Ishikawa (cell line): ENCODE measurements at regions not wholly inside any gene's neighbourhood (a gene's known extent, or its start where the extent isn't known, plus 50 kb on each side); places are given as distances from the start of the nearest gene placed in this dataset.

Source experiments
- EGR1 ChIP-seq: IDR thresholded peaks from 2 replicates; pipeline ENCODE4 v1.6.1; 2012
- EP300 ChIP-seq: IDR thresholded peaks from 2 replicates; pipeline ENCODE4 v1.6.1; 2012; ENCODE audit warnings: borderline replicate concordance
- FOXM1 ChIP-seq: IDR thresholded peaks from 2 replicates; pipeline ENCODE4 v1.6.1; 2012; ENCODE audit warnings: low read depth, borderline replicate concordance
- RAD21 ChIP-seq: IDR thresholded peaks from 2 replicates; pipeline ENCODE4 v1.6.1; 2012; ENCODE audit warnings: low read depth
- TCF12 ChIP-seq: IDR thresholded peaks from 2 replicates; pipeline ENCODE4 v1.6.1; 2012; ENCODE audit warnings: low read depth
- YY1 ChIP-seq: IDR thresholded peaks from 2 replicates; pipeline ENCODE4 v1.6.1; 2012; ENCODE audit warnings: low read depth
- ZBTB7A ChIP-seq: IDR thresholded peaks from 2 replicates; pipeline ENCODE4 v1.6.1; 2012; ENCODE audit warnings: low read depth
- TF ChIP-seq, protein P1 (sequence below): IDR thresholded peaks from 2 replicates; pipeline ENCODE4 v1.6.1; 2012; ENCODE audit warnings: low read depth, mild to moderate bottlenecking
- TF ChIP-seq, protein P2 (sequence below): IDR thresholded peaks from 2 replicates; pipeline ENCODE4 v1.6.1; 2012
- TF ChIP-seq, protein P3 (sequence below): IDR thresholded peaks from 2 replicates; pipeline ENCODE4 v1.6.1; 2012

DNA sequence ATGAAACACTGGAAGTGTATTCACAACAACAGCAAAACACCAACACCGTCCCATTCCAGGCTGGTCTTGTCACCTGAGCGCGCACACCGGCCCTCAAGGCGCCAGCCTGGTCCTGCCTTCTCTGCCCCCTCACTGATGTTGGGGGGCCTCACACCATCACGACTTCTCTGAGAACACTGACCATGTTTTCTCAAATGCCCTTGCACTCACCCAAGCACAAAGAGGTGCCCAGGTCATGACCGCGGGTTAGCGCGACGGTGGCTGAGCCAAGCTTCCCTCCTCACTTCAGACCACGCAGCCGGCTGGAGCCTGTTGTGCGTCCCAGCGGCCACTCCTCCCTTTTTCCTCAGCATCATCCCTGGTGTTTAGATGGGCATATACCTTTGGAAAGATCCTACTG lies 101.3 kb upstream of the SALL3 start:
- TF ChIP-seq, protein P1, sequence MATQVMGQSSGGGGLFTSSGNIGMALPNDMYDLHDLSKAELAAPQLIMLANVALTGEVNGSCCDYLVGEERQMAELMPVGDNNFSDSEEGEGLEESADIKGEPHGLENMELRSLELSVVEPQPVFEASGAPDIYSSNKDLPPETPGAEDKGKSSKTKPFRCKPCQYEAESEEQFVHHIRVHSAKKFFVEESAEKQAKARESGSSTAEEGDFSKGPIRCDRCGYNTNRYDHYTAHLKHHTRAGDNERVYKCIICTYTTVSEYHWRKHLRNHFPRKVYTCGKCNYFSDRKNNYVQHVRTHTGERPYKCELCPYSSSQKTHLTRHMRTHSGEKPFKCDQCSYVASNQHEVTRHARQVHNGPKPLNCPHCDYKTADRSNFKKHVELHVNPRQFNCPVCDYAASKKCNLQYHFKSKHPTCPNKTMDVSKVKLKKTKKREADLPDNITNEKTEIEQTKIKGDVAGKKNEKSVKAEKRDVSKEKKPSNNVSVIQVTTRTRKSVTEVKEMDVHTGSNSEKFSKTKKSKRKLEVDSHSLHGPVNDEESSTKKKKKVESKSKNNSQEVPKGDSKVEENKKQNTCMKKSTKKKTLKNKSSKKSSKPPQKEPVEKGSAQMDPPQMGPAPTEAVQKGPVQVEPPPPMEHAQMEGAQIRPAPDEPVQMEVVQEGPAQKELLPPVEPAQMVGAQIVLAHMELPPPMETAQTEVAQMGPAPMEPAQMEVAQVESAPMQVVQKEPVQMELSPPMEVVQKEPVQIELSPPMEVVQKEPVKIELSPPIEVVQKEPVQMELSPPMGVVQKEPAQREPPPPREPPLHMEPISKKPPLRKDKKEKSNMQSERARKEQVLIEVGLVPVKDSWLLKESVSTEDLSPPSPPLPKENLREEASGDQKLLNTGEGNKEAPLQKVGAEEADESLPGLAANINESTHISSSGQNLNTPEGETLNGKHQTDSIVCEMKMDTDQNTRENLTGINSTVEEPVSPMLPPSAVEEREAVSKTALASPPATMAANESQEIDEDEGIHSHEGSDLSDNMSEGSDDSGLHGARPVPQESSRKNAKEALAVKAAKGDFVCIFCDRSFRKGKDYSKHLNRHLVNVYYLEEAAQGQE = no peak
- no peak for TF ChIP-seq EP300
- TF ChIP-seq, protein P2, sequence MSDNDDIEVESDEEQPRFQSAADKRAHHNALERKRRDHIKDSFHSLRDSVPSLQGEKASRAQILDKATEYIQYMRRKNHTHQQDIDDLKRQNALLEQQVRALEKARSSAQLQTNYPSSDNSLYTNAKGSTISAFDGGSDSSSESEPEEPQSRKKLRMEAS = no peak
- TF ChIP-seq ZBTB7A = no peak
- TF ChIP-seq, protein P3, sequence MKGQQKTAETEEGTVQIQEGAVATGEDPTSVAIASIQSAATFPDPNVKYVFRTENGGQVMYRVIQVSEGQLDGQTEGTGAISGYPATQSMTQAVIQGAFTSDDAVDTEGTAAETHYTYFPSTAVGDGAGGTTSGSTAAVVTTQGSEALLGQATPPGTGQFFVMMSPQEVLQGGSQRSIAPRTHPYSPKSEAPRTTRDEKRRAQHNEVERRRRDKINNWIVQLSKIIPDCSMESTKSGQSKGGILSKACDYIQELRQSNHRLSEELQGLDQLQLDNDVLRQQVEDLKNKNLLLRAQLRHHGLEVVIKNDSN = no peak
- TF ChIP-seq YY1 = no peak
- no peak for TF ChIP-seq EGR1
- no peak for TF ChIP-seq TCF12
- TF ChIP-seq RAD21 = no peak
- no peak for TF ChIP-seq FOXM1
